ENCODE measurements at regions not wholly inside any gene's neighbourhood (a gene's known extent, or its start where the extent isn't known, plus 50 kb on each side); places are given as distances from the start of the nearest gene placed in this dataset.

DNA sequence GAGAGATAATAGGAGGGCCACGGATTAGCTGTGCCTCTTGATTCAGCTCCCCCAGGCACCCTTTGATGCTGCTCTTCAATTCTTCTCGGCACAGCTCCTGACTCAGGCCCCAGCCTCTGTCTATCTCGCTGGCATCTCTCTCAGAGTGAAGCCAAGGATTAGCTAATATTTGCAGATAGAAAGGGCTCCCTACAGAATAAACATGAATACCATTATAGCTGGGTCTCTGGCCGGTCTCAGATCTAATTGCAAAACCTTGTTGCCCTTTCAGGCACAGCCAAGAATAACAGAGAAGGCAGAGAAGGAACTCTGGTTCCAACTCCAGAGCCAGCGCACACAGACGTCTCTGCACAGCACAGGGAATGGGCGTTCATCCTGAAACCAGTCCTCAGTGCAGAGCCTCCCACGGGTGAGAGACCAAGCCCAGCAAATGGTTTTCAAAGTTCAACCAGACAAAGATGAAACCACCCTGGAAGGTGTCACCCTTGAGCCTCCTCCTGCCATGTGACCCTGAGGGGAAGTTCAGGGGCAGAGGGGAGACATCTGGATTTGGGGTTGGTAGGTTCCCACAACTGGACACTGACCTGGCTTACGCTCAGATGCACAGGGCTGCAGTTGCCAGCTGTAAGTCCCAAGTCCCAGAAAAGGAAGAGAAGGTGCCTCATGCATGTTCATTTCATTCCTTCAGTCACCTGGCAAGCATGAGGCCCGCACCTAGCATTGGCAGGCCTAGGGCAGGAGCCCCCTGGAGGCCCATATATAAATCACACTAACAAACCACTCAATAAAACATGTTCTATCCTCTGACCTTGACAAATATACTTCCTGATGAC is 394.0 kb downstream of the NPHP4 start:
- no peak for DNase-seq (ENCODE audit: low read depth)

DNA sequence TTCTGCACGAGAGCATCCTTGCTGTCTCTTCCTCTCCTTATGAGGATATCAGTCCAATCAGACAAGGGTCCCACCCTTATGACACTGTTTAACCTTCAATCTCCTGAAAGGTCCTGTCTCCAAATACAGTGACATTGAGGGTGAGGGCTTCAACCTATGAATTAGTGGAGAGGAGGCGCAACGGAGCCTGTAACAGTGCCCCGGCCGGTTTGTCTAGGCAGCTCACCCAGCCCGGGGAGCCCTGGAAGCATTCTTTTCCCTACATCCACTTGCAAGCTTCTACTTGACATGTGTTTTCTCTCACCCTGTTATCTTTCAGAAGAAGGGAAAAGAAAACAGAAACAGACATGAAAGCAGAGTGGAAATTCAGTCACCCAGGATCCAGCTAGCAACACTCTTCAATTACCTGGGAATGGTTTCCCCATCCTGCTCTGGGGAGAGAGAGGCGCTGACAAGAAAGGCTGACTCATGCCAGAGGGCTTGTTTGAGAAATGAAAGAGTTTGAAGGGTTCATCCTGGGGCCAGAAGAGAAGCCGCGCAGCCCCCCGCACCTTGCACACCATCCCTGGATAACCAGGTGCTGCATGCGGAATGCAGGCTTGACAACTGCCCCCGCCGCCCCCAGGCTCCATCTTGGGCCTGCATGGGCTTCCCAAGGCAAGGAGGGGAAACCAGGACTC is 394.9 kb downstream of the NPHP4 start:
- DNase-seq (ENCODE audit: low read depth), result no peak

DNA sequence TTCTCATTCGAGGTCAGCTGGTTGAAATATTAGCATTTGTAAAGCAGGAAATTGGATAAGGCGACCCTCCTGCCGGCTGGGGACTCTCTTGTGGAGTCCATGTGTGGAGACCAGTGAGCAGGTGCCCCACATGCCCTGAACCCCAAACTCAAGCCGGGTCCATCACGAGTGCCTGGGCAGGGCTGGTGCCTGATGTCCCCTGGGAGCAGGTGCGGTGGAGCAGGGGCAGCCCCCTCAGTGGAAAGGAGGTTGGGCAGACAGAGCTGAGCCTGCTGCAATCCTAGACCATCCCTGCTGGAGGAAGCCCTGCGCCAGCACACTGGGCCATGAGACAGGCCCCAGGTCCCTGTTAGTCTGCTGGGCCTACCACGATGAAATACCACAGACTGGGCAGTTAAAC is 395.6 kb downstream of the NPHP4 start:
- no peak for DNase-seq (ENCODE audit: low read depth)

DNA sequence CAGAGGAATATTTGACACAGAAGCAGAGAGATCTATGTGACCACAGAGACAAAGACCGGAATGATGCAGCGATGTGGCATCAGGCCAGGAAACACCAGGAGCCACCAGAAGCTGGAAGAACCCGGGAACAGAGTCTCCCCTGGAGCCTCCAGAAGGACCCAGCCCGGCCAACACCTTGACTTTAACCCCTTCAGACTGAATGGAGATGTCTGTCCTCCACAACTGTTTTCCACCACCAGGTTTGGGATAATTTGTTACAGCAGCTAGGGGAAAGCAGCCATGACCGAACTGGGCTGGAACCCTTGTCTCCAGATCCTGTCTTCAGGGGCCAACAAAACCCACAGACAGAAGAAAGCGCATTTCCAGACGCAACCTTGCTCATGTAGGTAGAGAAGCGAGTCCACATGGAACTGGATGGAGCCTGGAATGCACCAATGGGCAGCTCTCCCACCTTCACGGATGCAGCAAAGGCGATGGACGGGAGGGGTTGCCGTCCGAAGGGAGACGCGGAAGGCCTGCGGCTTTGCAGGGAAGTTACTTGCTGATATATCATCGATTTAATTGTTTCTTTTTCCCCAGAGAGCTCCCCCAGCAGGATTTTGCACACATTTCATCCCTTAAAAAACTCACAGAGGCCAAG is 396.6 kb downstream of the NPHP4 start:
- no peak for DNase-seq (ENCODE audit: low read depth)

DNA sequence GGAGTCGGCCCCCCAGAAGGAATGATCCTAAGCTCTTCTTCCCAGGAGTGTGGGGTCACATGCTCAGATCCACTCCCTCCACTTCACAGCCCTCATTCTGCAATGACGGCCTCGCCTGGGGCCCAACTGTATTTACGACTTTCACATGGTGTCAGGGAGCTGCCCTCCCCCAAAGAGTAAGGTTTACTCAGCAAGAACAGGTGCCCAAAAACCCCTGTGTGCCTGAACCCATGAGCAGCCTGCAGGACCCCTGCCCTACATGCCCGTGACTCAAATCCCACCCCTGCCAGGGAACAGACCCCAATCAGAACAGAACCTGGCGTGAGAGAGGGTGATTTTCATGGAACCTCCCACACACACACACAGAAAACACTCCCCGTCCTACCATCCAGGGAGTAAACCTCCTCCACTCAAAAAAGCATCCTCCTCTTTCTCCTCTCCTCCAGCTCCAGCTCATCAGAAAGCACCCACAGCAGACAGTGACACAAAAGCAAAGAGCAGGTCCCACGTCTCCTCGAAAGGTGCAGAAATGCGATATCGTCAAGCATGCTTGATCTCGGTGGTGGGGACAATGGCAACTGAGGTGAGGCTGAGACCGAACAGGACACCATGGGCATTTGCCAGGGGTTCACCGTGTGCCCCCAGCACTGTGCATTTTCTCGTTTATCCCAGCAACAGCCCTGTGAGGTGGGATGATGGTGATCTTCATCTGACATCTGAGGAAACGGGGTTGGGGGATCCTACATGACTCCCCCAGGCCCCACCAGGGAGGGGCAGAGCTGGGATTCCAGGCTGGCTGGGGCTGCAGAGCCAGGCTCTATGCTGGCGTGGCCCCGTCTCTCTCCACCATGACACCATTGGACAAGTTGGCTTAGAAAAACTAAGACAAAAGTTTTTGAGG is 397.9 kb downstream of the NPHP4 start:
- no peak for DNase-seq (ENCODE audit: low read depth)

DNA sequence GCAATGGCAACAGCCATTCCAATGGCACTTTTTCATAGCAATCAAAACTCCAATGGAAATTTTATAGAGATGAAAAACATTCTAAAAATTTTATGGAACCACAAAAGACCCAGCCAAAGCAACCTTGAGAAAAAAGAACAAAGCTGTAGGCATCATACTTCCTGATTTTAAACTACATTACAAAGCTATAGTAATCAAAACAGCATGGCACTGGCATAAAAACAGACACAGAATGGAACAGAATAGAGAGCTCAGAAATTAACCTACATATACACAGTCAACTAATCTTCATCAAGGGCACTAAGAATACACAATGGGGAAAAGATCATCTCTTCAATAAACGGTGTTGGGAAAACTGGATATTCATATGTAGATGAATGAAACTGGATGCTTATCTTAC is 401.5 kb downstream of the NPHP4 start:
- DNase-seq (ENCODE audit: low read depth), result no peak

DNA sequence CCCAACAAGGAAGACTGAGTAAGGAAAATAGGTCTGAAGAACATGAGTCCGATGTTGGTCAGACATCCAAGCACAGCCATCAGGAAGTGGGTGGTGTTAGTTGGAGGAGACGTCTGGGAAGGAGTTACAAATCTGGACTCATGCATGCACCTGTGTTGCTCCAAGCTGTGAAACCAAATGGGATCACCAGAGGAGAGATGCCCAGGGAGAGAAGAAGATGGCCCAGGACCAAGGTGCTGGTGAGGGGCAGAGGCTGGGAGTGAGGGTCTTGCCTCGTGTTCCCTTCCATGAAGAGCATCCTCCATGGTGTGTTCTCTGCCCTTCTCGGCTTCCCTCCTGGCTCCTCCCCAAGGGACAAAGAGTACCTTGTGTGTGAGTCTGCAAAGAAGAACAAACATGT is 405.6 kb downstream of the NPHP4 start:
- no peak for DNase-seq (ENCODE audit: low read depth)

DNA sequence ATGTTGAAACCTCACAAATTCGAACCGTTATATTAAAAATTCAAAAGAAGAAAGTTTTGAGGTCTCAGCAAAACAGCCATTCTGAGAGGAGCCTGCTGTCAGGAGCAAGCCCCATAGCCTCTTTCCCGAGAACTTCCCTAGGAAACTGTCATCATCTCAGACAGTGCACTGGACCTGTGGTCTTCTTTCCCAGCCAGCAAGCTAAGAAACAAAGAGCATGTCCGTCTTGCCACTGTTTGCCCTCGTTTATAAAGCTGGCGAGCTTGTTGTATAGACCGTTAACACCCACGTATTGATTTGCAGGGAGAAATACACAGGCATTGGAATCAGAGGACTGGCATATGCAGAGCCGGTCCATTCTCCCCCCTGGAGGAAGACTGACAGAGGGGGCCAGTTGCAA is 407.0 kb downstream of the NPHP4 start:
- no peak for DNase-seq (ENCODE audit: low read depth)

DNA sequence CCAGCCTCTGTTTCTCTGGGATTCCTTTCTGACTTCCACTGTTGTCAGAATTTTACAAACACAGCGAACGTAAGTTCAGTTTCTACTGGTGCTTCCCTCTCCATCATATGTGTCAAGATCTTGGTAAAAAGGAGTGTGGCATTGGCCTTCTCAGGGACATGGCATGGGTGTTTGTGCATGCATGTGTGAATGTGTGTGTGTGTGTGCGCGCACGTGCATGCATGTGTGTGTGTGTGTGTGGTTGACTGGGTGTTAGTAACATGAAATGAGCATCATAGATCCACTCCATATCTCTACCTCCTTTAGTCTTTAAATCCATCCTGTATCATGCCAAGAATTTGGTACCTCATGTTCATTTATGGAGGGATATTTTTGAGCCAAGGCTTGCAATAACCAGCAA is 411.3 kb downstream of the NPHP4 start:
- DNase-seq (ENCODE audit: low read depth), result no peak

DNA sequence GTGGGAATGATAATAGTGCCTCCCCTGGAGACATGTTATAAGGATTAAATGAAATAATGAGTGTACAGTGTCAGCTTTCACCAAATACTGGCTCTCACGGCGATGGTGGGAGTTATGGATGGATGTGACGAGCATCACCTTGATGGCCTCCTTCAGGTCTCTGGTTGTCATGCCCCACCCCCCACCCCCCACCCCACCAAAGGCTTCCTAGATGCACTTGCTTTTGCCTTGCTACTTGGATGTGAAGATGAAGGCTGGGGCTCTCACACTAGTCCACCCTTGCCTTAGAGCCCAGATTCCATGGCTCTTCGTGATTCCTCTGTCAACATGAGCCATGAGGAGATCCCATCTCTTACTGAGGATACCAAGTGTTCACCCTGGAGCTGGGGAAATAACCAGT is 412.3 kb downstream of the NPHP4 start:
- no peak for DNase-seq (ENCODE audit: low read depth)

DNA sequence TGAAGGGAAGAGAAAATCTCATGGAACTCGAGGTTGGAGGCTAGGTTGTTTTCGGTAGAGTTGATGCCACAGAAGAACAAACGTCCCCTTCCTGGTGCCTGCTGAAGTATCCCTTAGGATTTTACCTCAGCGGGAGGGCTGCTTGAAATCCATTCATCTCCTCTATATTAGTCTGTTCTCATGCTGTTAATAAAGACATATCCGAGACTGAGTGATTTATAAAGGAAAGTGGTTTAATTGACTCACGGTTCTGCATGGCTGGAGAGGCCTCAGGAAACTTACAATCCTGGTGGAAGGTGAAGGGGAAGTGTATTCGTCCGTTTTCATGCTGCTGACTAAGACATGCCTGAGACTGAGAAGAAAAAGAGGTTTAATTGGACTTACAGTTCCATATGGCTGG is 413.5 kb downstream of the NPHP4 start:
- DNase-seq (ENCODE audit: low read depth), result no peak

DNA sequence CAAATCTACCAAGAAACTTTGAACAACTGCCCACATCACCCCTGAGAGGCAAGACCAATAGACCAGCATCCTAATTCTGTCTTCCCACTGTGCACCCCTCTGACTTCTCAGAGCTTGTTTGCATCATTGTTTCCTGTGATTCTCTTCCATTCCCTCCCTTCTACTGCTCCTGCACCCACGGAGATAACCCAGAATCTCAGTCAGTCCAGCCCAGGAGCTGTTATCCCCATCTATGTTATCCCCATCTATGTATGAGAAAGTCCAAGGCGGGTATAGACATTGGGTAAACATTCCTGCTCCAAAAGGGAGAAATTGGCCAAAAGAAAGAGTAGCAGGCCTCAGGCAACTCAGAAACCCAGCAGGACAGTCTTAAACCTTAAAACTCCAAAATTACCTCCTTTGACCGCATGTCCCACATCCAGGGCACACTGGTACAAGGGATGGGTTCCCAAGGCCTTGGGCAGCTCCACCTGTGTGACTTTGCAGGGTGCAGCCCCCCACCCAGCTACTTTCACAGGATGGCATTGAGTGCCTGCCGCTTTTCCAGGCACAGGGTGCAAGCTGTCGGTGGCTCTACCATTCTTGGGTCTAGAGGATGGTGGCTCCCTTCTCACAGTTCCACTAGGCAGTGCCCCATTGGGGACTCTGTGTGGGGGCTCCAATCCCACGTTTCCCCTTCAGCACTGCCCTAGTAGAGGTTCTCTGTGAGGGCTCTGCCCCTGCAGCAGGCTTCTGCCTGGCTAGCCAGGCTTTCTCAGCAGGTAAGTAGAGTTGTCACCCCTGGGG is 414.8 kb downstream of the NPHP4 start:
- no peak for DNase-seq (ENCODE audit: low read depth)

DNA sequence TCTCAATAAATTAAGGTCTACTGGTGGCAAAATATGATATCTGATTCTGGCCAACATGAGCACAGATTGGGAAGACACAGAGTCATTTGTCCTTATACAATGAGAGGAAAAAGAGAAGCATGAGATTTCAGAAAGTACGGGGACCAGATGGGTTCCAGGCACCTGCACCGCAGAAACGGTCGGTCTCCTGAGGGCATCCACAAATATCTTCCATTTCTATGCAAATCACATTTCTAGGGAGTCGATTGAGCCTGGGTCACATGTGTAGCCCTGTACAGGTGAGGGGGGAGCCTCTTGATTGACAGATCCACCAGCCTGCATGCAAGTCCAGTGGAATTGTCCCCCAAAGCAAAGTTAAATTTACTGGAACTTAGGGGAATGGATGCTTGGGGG is 415.6 kb downstream of the NPHP4 start:
- DNase-seq (ENCODE audit: low read depth), result no peak

DNA sequence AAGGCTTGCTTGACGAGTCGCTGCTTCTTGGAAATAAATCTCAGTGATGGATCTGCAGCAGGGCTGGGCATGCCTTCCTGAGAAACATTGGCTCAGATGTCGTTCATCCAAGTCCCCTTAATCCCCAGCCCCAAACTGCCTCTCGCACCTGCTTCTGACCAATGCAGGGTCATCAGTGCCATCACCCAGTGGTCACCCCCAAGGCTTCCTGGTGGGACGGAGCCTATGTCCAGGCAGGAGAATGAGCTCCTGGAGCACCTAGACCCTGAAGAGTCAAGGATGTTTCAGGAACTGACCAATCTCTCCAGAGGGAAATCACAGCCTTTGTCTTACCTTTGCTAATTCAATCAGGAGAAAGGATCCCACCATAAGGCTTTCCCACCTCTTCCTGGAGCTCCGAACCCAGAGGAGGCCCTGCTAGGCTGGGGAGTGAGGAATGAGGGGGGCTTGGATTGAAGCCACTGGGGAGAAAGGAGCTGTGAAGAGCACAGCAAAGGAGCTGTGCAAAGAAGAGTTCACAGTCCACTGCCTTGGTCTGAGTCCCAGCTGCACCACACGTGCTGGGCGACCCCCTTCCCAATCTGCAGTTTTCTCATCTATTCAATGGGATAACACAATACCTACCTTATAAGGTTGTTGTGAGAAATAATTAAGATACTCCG is 416.1 kb downstream of the NPHP4 start:
- no peak for DNase-seq (ENCODE audit: low read depth)

DNA sequence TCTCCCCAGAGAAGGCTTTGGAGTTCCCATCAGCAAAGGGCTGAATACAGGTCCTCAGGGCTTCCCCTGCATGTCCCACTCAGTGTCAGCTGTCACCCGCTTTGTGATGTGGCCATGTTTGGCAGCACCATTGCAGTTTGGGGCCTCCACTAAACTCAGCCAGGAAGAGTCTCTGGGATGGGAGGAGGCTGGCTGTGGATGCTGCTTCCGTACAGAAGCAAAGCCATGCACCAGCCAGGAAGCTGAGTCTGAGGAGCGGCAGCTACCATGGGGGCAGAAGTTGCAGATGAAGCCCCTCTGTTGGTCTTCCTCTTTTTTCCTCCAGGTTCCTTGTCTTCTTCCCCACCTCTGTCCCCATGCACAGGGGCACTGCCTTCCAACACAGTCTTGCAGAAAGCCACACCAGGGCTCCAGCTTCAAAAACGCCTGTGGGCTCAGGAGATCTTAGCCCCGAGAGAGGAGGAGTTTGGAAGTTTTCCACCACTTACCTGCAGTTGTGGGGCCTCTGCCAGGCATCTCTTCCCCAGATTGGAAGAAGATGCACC is 416.8 kb downstream of the NPHP4 start:
- no peak for DNase-seq (ENCODE audit: low read depth)

DNA sequence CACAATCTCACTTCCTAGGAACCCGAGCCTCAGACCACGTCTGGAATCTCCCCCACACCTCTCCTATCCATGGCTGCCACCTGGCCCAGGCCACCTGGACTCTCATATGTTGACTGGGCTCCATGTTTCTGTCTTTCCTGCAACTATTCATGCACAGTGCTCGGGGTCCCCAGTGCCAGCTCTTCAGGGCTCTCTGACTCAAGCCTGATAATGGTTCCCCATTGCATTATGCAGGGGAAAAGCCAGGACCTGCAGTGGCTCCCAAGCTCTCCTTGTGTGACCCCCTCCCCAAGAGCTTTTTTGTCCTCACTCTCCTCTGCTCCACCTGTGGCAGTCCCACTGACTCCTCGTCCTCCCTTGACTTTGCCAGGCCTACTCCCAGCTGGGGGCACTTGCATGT is 417.6 kb downstream of the NPHP4 start:
- DNase-seq (ENCODE audit: low read depth), result no peak

DNA sequence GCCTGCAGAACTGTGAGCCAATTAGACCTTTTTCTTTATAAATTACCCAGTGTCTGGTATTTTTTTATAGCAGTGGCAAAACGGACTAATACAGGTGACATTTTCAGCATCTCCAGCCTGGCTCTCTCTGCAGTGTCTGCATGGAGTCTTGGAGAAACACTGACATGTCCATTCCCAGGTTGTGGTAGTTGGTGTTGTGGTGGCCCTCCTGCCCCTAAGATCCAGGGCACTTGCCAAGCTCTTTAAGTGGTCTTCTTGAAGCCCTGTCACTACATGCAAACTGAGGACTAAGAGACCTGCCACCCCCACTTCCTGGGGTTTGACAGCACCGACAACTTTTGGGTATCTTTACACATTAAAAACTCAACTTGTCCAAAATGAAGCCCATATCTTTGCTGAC is 419.4 kb downstream of the NPHP4 start:
- DNase-seq (ENCODE audit: low read depth), result no peak

DNA sequence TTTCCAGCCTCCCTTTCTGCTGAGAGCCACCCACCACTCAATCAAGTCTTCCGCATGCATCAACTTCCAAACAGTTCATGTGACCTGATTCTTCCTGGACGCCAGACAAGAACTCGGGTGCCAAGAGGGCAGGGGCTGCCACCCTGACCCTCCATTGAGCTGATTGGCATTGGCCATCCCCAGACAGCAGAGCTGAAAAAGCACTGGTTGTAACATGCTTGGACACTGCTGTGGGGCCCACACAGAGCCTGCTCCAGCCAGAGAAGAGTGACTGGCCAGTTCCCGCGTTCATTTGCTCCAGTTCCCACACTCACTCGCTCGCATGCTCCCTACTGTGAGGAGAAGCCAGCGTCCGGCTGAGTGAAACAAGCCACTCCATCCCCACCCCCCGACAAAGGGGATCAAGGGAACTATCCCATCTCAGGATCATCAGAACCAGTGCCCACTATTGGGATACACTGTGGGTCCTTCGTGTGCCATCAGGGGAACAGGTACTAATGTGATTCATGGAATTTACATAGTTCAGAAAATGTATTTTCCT is 420.3 kb downstream of the NPHP4 start:
- DNase-seq (ENCODE audit: low read depth), result no peak

DNA sequence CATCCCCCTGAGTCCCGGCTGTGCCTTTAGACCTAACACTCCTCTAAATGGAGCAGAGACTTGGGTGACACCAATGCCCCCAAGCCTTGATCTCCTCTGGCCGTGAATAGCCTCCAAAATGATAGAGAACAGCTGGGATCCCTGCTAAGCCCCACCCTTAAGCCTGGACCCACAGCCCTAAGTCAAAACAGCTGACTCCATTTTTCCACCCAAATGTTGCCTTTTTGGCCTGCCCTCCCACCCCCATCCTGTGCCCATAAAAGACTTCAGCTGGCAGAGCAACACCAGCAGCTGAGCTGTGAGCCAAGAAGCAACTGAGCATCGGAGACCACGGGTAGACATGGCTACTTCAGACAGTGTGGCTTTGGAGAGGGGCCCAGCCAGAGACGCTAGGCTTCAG is 420.8 kb downstream of the NPHP4 start:
- no peak for DNase-seq (ENCODE audit: low read depth)

DNA sequence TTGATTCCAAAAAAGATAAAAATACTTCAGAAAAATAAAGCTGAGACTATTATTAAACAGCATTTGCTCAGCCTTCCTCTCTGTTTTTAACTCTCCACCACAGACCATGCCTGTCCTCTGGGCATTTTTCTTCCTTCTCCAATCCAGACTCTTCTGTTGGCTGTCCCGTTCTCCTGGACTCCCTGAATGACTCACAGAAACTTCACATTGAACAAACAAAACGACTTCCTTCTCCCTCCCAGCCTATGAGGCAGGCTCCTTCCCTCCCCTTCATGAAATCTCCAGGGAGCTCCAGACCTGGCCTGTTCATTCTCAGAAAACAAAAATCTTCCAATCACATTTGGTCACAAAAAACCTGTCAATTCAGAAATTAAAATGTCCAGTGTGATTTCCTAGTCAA is 421.3 kb downstream of the NPHP4 start:
- DNase-seq (ENCODE audit: low read depth), result no peak

Measured in activated T-cell treated with anti-CD3 and anti-CD28 coated beads for 48 hours (primary cell).